ENCODE measurements at regions not wholly inside any gene's neighbourhood (a gene's known extent, or its start where the extent isn't known, plus 50 kb on each side); places are given as distances from the start of the nearest gene placed in this dataset.

GRCh38 chr3:88595026-88595425, 445.3 kb downstream of the C3orf38 start:
- no peak for DNase-seq (ENCODE audit: low read depth)
- no peak for TF ChIP-seq CTCF (IDR thresholded peaks at IDR 0.05; ENCODE audit: insufficient read depth, low read depth, low read length, missing control alignments)
- no peak overlapping the region for H3K4me3 ChIP-seq (ENCODE audit: low read depth, low read length)

- no peak overlapping the region for H3K4me3 ChIP-seq (ENCODE audit: low read depth, low read length)
- TF ChIP-seq CTCF (IDR thresholded peaks at IDR 0.05; ENCODE audit: insufficient read depth, low read depth, low read length, missing control alignments): no peak
- no peak for DNase-seq (ENCODE audit: low read depth)
Observed at GRCh38 chr3:88596451-88596850, 446.7 kb downstream of the C3orf38 start.

- no peak for TF ChIP-seq CTCF (IDR thresholded peaks at IDR 0.05; ENCODE audit: insufficient read depth, low read depth, low read length, missing control alignments)
- no peak for DNase-seq (ENCODE audit: low read depth)
- H3K4me3 ChIP-seq (ENCODE audit: low read depth, low read length): no peak overlapping the region
Observed at GRCh38 chr3:88610820-88611219, 461.1 kb downstream of the C3orf38 start.

- no peak for TF ChIP-seq CTCF (IDR thresholded peaks at IDR 0.05; ENCODE audit: insufficient read depth, low read depth, low read length, missing control alignments)
- DNase-seq (ENCODE audit: low read depth): no peak
- no peak overlapping the region for H3K4me3 ChIP-seq (ENCODE audit: low read depth, low read length)
Observed at GRCh38 chr3:88611826-88612326, 462.1 kb downstream of the C3orf38 start.

- no peak for TF ChIP-seq CTCF (IDR thresholded peaks at IDR 0.05; ENCODE audit: insufficient read depth, low read depth, low read length, missing control alignments)
- DNase-seq (ENCODE audit: low read depth): no peak
- no peak overlapping the region for H3K4me3 ChIP-seq (ENCODE audit: low read depth, low read length)
Observed at GRCh38 chr3:88616413-88616812, 466.7 kb downstream of the C3orf38 start.

GRCh38 chr3:88617283-88617682, 467.5 kb downstream of the C3orf38 start:
- no peak for TF ChIP-seq CTCF (IDR thresholded peaks at IDR 0.05; ENCODE audit: insufficient read depth, low read depth, low read length, missing control alignments)
- DNase-seq (ENCODE audit: low read depth): no peak
- no peak overlapping the region for H3K4me3 ChIP-seq (ENCODE audit: low read depth, low read length)

GRCh38 chr3:88618021-88618645, 468.4 kb downstream of the C3orf38 start:
- TF ChIP-seq CTCF (IDR thresholded peaks at IDR 0.05; ENCODE audit: insufficient read depth, low read depth, low read length, missing control alignments): no peak
- DNase-seq (ENCODE audit: low read depth): no peak
- H3K4me3 ChIP-seq (ENCODE audit: low read depth, low read length): no peak overlapping the region
